Right lobe of liver (tissue), 4 donors: ENCODE measurements at regions not wholly inside any gene's neighbourhood (a gene's known extent, or its start where the extent isn't known, plus 50 kb on each side); places are given as distances from the start of the nearest gene placed in this dataset.

Experiments used
- CTCF ChIP-seq, 4 donors: fragments of 200-600 bp in 3 of 4; fragments of 450-650 bp in 1 of 4; IDR thresholded peaks; one replicate each; pipeline versions ENCODE4 v1.5.1 to v1.8.0; 2016 to 2022; ENCODE audit warnings: antibody characterized with exemption in 4 of 4, mild to moderate bottlenecking in 2 of 4
- POLR2A ChIP-seq: fragments of 450-650 bp; IDR thresholded peaks from one replicate; pipeline ENCODE4 v1.6.1; 2017; ENCODE audit warnings: antibody characterized with exemption, mild to moderate bottlenecking
- donor health status: DM: no; HTN: no; CAD: no.
- donor health status: DM: no; HTN: no; CAD: no.
- donor health status: DM: no; HTN: yes; CAD: no.

GRCh38 chr2:83068714-83069113 lies 1390.4 kb downstream of the SUCLG1 start:
- no peak for TF ChIP-seq CTCF (IDR thresholded peaks at IDR 0.05)
- TF ChIP-seq POLR2A: no peak
